HG03097 (cell line): ENCODE measurements at regions not wholly inside any gene's neighbourhood (a gene's known extent, or its start where the extent isn't known, plus 50 kb on each side); places are given as distances from the start of the nearest gene placed in this dataset.
"Not testable (repeated sequence)": the region's sequence is repeated elsewhere in the genome, so short reads cannot be mapped to it uniquely, and the experiment has no call there.

ENCODE experiments used
- ATAC-seq: cut with Tn5 transposase; IDR thresholded peaks from one replicate; pipeline ENCODE4 v1.9.1; 2021; ENCODE audit not compliant: unreplicated experiment, low FRiP score

DNA sequence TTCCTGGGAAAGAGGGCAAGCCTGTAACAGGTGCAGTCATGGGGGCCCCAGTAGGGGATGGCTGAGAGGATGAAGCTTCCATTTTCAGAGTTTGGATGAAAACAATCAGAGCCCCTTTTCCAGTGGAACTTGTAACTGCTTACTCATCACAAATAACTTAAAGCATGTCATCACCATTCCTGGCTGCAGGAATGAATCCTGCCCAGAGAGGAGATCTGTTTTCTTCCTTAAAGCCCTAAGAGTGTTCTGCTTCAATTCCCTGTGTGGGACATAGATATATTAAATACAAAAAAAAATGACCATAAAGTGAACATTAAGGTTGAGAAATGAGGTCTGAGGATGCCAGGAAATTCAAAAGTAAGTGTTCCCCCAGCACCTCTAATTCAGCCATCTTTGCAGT is 183.4 kb upstream of the MEIS1 start:
- ATAC-seq = no peak

DNA sequence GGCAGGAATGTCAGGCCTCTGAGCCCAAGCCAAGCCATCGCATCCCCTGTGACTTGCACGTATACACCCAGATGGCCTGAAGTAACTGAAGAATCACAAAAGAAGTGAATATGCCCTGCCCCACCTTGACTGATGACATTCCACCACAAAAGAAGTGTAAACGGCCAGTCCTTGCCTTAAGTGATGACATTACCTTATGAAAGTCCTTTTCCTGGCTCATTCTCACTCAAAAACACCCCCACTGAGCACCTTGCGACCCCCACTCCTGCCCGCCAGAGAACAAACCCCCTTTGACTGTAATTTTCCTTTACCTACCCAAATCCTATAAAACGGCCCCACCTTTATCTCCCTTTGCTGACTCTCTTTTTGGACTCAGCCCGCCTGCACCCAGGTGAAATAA is 185.8 kb upstream of the MEIS1 start:
- not testable (repeated sequence) for ATAC-seq

DNA sequence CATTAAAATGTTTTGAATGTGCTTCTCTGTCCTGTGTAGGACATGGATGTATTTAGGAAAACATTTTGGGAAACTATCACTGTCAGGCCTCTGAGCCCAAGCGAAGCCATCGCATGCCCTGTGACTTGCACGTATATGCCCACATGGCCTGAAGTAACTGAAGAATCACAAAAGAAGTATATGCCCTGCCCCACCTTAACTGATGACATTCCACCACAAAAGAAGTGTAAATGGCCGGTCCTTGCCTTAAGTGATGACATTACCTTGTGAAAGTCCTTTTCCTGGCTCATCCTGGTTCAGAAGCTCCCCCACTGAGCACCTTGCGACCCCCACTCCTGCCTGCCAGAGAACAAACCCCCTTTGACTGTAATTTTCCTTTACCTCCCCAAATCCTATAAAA is 191.1 kb upstream of the MEIS1 start:
- ATAC-seq = not testable (repeated sequence)

DNA sequence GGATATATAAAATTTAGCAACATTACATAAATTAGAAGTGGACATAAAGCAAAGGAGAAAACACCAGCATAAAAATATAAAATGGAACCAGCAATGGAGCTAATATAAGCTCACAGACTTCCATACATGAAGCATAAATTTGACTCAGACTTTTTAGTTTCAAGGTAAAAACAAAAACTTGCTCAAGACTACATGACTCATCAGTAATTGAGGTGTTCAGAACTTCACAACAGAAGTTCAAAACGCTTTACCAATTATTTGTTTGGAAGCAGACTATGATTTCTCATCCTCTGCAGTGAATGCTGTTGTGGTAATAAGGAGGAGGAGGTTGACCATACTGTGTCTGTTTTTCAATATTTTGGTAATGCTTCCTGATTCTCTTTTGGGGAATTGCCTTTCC is 192.0 kb upstream of the MEIS1 start:
- not testable (repeated sequence) for ATAC-seq

DNA sequence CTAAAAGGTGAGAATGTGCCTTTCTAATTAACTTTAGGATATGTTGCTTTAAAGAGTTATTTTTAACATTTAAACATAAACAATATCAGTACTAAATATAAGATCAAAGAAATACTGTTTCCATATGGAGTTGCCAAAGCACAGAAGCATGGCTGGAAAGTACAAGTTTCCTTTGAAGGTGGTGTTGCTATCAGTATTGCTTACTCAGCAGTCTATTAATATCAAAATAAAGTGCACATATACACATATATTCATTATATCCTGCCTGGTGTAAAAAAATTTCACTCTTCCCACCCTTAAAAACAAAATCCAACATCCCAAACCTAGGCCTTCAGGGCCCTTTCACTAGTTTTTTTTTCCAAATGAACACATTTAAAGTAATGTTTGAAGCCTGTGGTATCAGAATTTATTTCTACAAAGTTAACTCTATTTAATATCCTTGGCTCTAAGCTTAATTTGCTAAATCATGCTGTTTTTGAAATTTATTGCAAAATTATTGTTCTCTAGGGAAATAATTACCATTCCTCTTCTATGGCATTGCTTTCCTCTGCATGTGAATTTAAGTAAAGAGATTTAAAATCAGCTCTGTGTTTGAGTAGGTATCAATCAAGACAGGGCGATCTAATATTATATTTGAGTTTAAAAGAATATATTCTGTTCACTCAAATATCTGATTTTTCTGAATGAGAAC is 192.7 kb upstream of the MEIS1 start:
- ATAC-seq = no peak

DNA sequence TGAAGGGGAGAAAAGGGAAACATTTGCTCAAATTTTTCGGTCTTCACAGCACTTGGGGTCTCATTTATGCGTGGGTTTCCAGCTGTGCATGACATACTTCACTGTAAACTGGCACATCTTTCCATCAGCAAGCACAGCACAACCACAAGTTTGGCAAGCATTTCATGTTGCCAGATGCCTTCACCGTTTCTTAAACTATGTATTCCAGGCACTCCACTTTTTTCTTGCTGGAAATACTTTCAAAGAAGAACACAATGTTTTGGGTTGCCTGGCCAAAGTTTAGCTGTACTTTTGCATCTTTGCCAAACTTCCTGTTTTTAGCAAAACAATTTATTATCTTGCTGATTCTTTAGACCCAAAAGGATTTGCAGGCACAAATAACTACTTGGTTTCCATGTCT is 194.6 kb upstream of the MEIS1 start:
- ATAC-seq = no peak

DNA sequence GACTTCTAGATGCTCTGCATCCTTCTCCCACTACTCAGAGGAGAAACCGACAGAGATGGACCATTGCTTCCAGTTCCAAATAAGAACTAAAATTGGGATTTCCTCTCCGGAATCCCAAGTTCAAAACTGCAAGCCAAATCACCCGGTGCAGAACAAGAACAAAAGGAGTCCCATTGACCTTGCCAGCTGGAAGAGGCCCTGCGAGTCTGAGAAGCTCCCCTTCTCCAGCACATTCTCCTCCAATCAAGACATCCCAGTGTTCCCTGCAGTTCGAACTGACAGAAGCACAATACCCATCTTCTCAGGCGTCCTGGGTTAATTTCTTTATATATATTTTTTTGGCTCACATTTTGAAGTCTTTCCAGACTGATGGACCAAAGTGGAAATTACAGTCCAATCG is 195.3 kb upstream of the MEIS1 start:
- ATAC-seq = no peak

DNA sequence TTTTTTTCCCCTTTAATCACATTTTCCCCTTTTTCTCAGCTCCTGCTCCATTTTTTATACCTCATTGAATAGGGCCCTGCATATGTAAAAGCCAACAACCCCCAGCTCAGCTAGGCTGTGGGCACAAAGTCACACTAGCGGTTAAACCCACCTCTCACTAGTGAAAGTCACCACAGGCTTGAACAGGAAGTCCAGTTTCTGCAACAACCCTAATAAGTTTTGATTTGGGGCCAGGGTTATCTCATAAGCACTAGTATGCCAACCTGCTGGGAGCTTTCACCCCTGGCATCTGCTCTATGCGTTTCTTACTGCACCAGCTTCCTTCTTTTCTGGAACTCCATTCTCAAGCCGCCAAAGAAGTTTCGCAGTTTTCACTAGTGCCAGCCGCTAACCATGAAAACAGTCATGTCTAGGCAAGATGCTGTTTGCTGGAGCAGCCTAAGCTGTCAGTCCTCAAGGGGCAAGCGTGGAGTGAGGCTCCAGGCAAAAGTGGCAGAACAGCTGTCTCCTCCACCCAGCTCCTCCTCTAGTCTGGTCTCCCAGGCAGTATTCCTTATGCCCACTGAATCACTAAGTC is 197.0 kb upstream of the MEIS1 start:
- no peak for ATAC-seq

DNA sequence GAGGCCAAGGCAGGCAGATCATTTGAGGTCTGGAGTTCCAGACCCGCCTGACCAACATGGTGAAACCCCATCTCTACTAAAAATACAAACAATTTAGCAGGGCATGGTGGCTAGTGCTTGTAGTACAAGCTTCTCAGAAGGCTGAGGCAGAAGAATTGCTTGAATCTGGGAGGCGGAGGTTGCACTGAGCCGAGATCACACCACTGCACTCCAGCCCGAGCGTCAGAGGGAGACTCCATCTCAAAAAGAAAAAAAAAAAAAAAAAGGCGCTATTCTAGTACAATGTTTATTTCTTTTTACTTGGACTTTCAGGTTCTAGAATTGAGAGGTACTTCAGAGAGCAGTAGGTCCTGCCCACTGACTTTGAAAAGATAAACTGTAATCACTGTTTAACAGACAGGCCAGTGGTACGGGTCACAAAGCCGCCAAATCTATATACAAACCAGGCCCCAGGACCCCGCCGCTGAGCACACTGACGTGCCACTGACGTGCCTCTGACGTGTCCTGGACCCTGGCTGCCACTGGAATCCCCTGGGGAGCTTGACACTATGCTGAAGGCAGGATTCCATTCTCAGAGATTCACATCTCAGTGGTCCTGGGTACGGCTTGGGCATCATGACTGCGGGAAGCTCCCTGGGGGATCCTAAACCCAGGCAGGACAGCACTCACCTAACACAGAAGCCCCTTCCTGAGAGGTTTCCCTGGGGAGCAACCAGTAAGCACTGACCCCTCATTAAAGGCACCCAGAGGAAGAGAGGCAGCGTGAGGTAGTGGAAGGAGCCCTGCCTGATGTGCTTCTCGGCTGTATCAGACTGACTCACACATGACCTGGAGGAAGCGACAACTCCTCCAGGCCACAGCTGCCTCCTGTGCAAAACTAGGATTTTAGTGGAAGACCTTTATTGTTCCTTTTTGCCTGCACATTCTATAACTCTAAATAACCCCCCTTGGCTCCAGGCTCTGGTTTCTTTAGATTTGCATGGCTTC is 197.8 kb upstream of the MEIS1 start:
- no peak for ATAC-seq

DNA sequence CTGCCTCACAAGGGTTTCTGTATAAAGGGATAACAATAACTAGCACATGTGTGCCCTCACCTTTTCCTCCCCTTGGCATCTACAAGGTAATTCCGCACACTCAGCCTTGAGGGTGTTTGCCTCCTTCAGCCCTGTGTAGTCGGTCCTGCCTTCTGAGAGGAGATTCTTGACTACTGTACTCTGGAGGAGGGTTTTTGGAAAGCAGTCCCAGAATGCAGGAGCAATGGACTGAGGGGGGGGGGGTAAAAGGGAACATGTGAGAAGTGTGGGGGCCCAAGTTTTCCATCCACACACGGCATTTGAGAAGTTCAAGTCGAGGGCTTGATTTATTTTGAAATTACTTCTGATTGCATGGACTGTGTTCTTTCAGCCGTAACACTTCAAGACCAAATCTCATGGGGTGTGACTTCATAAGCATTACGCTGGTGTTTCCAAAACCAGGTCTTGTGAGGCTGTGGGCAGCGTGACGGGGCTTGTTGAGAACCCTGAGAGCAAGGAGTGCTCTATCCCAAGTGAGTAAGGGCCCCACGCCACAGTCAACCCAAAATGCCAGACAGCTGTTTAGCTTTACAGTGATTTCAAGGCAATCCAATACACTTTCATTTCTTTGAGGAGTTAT is 198.7 kb upstream of the MEIS1 start:
- ATAC-seq = no peak

DNA sequence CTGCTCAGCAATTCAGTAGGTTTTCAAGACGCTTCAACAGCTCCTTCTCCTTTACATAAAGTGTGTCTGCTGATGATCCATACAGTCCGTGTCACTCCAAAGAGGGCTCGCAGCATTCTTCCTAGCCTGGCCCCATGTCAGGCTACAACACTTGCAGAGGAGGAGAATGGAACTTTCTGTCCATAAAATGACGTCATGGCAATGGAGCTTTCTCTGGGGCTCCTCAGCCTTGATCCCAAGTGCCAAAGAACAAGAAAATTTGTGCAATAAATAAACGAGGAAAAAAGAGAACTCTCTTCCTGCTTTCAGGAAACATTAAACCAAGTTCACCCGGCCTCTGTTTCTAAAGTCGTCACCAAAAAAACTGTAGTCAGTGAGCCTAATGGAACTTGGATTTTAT is 199.5 kb upstream of the MEIS1 start:
- no peak for ATAC-seq

DNA sequence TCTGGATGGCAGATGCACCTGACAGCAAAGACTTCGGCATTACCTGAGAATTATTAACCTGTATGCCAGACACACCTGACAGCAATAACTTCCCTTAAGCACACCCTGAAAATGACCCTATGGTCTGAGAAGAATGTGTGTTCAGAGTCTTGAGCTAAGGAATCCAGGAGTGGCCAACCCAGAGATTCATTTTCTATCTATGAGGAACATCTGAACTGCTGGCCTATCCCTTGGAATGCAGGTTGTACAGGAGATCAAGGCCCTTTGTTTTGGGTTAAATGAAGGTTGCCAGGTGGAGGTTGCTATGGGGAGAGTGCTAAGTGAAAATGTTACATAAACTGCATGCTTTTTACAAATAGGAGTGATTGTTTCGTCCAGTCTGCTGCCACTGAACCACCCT is 200.9 kb upstream of the MEIS1 start:
- no peak for ATAC-seq

DNA sequence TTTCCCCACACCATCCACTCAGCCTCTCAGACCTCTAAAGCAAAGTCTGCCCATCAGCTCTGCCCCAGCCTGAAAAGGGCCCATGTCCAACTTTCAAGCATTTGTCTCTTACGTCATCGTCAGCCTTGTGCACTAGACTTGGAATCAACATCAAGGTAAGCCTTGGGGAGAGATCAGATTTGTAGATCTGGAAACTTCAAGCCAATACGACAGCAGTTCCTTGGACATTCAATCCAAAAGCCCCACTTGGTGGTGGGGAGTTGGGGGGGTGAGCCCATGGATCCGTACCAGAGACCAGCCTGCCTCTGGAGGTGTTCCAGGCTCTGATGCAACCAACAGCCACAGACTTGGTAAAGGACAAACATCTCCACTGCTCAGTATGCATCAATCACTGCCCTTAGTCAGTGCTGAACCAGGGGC is 206.8 kb upstream of the MEIS1 start:
- ATAC-seq = no peak

DNA sequence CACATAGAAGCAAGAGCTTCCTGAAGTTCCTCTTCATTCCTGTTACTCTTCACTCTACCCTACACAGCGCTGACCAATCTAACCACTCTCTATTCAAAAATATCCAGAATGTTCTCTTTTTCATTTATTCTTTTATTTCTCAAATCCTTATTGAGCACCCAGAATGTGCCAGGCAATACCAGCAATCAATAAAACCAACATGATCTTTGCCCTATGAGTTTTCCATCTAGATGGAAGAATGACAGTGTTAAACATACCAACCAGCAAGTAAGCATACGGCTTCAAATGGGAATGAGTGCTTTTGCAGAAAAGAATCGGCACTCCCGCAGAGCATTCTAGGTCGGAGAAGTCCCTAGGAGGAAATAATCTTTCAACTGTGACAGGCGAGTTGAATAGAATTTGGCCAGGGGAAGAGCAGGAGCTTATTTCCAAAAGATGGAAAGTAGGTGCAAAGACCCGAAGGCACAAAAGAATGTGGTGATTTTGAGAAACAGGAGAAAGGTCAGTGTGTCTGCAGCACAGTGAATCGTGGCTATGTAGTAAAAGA is 217.8 kb upstream of the MEIS1 start:
- ATAC-seq = no peak

DNA sequence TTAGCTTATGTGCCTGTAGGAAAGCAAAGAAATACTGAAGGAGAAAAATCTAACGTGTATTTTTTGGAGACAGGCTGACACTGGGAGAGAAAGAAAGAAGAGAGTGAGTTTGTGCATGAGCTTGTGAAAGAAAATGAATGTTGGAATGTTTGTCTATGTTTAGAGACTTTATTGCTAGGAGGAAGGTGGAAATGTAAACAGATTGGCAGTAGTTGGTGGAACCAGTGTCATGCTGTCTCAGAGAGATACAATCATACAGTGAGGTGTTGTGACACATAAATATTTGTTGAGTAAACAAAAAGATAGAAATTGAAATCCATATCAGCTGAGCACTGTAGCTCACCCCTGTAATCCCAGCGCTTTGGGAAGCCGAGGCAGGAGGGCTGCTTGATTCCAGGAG is 222.2 kb upstream of the MEIS1 start:
- ATAC-seq = no peak

DNA sequence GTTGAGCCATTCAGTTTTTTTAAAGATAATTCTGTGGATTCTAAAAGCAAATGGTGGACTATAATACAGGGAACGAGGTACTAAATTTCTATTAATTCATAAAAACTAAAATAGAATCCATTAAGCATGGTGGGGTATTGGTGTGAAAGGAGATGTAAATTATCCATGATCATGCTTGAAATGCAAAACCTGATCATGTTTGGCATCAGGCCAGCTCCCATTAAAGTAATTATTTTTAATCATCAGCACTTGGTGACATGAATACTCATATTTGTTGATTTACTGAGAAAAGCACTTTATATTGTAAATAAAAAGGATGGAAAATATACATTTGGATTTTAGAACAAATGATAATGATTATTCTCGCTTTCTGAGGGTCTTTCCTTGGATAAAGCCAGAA is 232.3 kb upstream of the MEIS1 start:
- no peak for ATAC-seq

DNA sequence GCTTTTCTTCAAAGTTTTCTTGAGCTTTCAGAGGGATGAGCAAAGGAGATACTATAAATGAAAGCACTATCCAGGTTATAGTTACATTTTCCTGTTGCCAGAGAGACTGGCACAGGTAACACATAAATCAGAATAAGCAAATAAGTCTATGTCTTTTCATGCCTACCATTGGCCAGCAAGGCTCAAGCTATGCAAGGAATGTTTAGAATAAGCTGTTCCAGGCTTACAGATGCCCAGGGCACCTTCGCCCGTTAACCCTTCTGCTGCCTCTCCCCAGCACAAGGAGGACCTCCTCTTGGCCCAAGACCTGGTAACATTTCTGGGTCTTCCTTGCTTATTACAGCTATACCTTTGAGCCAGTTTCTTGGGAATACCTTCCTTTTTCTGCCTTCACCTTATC is 233.7 kb upstream of the MEIS1 start:
- no peak for ATAC-seq

DNA sequence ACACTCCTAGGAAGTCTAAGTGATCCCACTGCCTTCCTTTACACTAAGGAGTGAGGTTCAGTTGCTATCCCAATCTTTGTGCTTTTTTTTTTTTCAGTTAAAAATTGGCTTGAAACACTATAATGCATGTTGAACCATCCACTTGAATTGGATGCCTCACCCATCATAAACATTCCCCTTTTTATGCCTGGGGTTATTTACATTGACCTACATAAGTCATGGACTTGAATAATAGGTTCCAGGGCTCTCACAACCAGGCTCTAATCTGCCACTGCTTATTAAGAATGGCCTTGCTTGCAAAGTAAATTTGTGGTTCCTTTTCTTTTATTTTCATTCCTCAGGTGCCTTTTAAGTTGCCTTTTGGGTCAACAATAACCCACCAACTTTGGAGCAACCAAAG is 236.1 kb upstream of the MEIS1 start:
- ATAC-seq = no peak

DNA sequence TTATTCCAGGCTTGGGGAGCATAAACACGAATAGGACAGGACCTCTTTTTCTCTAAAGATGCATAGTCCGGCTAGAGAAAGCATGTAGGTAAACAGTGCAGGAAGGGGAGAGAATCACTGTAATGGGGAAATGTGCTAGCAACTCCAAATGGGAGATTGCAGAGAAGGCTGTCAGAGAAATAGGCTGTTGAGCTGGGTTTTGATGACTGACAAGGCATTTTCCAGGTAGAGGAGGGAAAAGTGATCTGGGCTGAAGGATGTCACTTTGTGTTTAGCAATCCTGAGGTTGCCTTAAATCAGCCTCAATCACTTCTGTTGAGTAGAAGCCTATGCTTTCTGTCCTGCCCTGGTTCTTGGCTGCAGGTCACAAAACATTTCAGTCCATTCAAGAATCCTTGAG is 242.0 kb upstream of the MEIS1 start:
- ATAC-seq = no peak

DNA sequence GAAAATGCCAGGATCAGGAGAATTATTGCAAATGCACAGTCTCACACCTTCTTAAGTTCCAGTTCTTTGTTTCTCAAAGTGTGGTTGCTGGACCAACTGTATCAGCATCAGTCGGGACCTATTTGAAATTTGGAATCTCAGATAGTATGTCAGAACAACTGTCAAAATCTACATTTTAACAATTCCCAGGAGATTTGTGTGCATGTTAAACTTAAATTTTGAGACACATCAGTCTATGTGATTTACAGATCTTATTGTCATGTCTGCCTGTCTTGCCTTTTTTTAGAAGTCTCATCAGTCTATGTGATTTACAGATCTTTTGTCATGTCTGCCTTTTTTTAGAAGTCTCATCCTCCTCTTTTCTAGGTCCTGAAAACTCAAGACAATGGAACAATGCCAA is 243.6 kb upstream of the MEIS1 start:
- ATAC-seq = no peak

DNA sequence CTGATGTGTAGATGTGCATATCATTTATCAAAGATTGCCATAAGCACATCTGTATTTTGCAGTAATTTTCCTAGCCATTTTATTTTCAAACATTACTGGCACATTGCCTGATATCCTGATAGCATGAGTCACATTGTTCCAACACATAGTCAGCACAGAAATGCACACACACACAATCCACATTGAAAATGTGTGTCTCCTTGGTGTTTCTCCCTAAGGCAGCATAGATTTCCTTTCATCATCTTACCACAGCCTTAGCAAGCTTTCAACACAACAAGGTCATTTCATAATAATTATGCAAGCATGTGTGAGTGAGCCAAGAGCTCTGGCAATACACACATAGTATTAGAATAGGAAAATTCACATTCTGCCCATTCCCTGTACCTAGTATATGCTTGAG is 245.4 kb upstream of the MEIS1 start:
- ATAC-seq = no peak
